ENCODE measurements at regions not wholly inside any gene's neighbourhood (a gene's known extent, or its start where the extent isn't known, plus 50 kb on each side); places are given as distances from the start of the nearest gene placed in this dataset.

DNA sequence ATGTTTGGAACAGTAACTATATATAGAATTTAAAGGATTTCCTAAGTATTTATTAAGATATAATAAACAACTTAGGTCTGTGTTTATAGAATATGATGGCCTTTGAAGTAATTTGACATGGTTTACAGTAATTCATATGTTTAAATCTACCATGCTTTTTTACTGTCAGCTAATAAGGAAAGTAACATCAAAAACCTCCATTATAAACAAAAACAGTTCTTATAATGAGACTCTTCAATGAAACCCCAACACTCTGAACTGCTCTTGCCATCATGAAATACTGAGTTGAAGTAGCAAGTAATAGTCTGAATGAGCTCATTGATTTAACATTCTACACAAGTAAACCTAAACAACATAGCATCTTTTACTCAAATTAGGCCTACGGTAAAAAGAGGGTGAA lies 1236.5 kb downstream of the FSTL5 start:
- H3K4me3 ChIP-seq (ENCODE audit: extremely low read depth in 1 of 4, insufficient read depth in 2 of 4, low read depth in 3 of 4, low read length in 4 of 4) = no peak overlapping the region
- no peak overlapping the region for H3K14ac ChIP-seq (ENCODE audit: insufficient read length)
- H4K20me1 ChIP-seq (replicated peaks in 1 of 2; ENCODE audit: control insufficient read depth in 1 of 2, insufficient read depth in 2 of 2, low read length in 2 of 2) = no peaks in the 10 kb centered on the region
- 96% methylated on average over 1 of the region's 1 CpG; no CpG with 5 or more reads in 1 of the 2 experiments for WGBS, 2 experiments (ENCODE audit: extremely low coverage in 1 of 2, insufficient coverage in 1 of 2, insufficient read length in 1 of 2, insufficient replicate concordance in 2 of 2, low coverage in 1 of 2, low lambda C conversion rate in 2 of 2, missing lambda C conversion rate in 1 of 2)
- no peaks in the 10 kb centered on the region for H3K27me3 ChIP-seq (replicated peaks in 1 of 4; ENCODE audit: control insufficient read depth in 3 of 4, extremely low read depth in 1 of 4, insufficient read depth in 3 of 4, low read length in 3 of 4)
- H4K91ac ChIP-seq (replicated peaks; ENCODE audit: insufficient read length, low read length) = no peak overlapping the region
- no peak overlapping the region for H4K8ac ChIP-seq (ENCODE audit: extremely low read depth, insufficient read depth, low read length)
- H2BK5ac ChIP-seq (ENCODE audit: low read depth, low read length) = no peak overlapping the region
- H3K56ac ChIP-seq (replicated peaks; ENCODE audit: insufficient read length, low read depth, low read length) = no peak overlapping the region
- no peak overlapping the region for H3K23ac ChIP-seq (ENCODE audit: insufficient read length)
- no peak overlapping the region for H2AFZ ChIP-seq (ENCODE audit: low read length)
- no peak overlapping the region for H4K5ac ChIP-seq (ENCODE audit: insufficient read length, low read depth, low read length)
- no peak overlapping the region for H3K18ac ChIP-seq (ENCODE audit: extremely low read depth, low read length)
- ChIA-PET CTCF (ENCODE audit: partially characterized antibody) (no interaction called here), POLR2A (ENCODE audit: partially characterized antibody) (no interaction called here)
- no peak overlapping the region for H3K9ac ChIP-seq (replicated peaks in 1 of 4; ENCODE audit: extremely low read depth in 1 of 4, low read depth in 3 of 4, low read length in 3 of 4)
- H2AK5ac ChIP-seq (ENCODE audit: low read depth, low read length) = no peak overlapping the region
- H3K23me2 ChIP-seq (ENCODE audit: low read depth, low read length) = no peaks in the 10 kb centered on the region
- no peak overlapping the region for H2BK15ac ChIP-seq (ENCODE audit: low read length)
- H3K4me1 ChIP-seq (replicated peaks in 1 of 4; ENCODE audit: control insufficient read depth in 3 of 4, insufficient read depth in 4 of 4, low read length in 3 of 4) = no peaks in the 10 kb centered on the region
- FAIRE-seq = peak; percentile 13
- H3K79me1 ChIP-seq (ENCODE audit: low read depth, low read length) = no peaks in the 10 kb centered on the region
- H3K9me3 ChIP-seq (ENCODE audit: insufficient read depth in 2 of 2, low read depth in 1 of 2, low read length in 1 of 2) = no peaks in the 10 kb centered on the region
- DNase-seq (ENCODE audit: low read depth in 1 of 2, low spot score in 2 of 2) = no peak
- H3K4me2 ChIP-seq (ENCODE audit: insufficient read depth in 1 of 2, low read depth in 2 of 2, low read length in 2 of 2) = no peak overlapping the region
- no peak overlapping the region for H2BK120ac ChIP-seq (replicated peaks; ENCODE audit: low read depth, low read length)
- H3K79me2 ChIP-seq (ENCODE audit: control insufficient read depth in 1 of 2, insufficient read depth in 2 of 2, low read length in 2 of 2) = no peaks in the 10 kb centered on the region
- no peak overlapping the region for H3K4ac ChIP-seq (replicated peaks; ENCODE audit: insufficient read length, low read depth, low read length)
- H2BK12ac ChIP-seq (ENCODE audit: low read depth, low read length) = no peak overlapping the region
- no peaks in the 10 kb centered on the region for H3K36me3 ChIP-seq (ENCODE audit: control insufficient read depth in 2 of 4, insufficient read depth in 4 of 4, low read length in 3 of 4)
- H2BK20ac ChIP-seq (ENCODE audit: low read length) = no peak overlapping the region
- no peak overlapping the region for H3K27ac ChIP-seq (ENCODE audit: low read depth, low read length)
- TF ChIP-seq SP1 (IDR thresholded peaks at IDR 0.05; ENCODE audit: low read depth, low read length) (no peak), RBBP5 (IDR thresholded peaks at IDR 0.05; ENCODE audit: borderline replicate concordance, low read depth, low read length) (no peak), CHD2 (IDR thresholded peaks at IDR 0.05; ENCODE audit: low read length) (no peak), HDAC2 (IDR thresholded peaks at IDR 0.05; ENCODE audit: borderline replicate concordance in 1 of 2, low read depth in 2 of 2, low read length in 2 of 2) (no peak), JUN (IDR thresholded peaks at IDR 0.05; ENCODE audit: low read depth, low read length) (no peak), YY1 (IDR thresholded peaks at IDR 0.05; ENCODE audit: low read depth, low read length) (no peak), SIX5 (IDR thresholded peaks at IDR 0.05; ENCODE audit: low read depth, low read length) (no peak), SP4 (IDR thresholded peaks at IDR 0.05; ENCODE audit: low read length) (no peak), NRF1 (IDR thresholded peaks at IDR 0.05; ENCODE audit: low read depth, low read length) (no peak), SIN3A (conservative IDR thresholded peaks at IDR 0.05 in 1 of 2, IDR thresholded peaks at IDR 0.05 in 1 of 2; ENCODE audit: low read depth in 1 of 2, low read length in 2 of 2) (no peak), SUZ12 (IDR thresholded peaks at IDR 0.05; ENCODE audit: low read length) (no peak)
- TF ChIP-seq, protein P1, sequence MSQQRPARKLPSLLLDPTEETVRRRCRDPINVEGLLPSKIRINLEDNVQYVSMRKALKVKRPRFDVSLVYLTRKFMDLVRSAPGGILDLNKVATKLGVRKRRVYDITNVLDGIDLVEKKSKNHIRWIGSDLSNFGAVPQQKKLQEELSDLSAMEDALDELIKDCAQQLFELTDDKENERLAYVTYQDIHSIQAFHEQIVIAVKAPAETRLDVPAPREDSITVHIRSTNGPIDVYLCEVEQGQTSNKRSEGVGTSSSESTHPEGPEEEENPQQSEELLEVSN (IDR thresholded peaks at IDR 0.05) = no peak

All from H1 (cell line).